Thyroid gland (tissue), 4 donors: ENCODE measurements at regions not wholly inside any gene's neighbourhood (a gene's known extent, or its start where the extent isn't known, plus 50 kb on each side); places are given as distances from the start of the nearest gene placed in this dataset.

Experiments used
- DNase-seq, 2 donors: peaks; one replicate each; pipeline ENCODE4 v3.0.0-alpha.2; 2019
- H3K27ac ChIP-seq, 3 donors: fragments of 200-600 bp; sonication (generic); 1 replicate in 2 of 3; 2 replicates in 1 of 3; pipeline ENCODE4 v1.5.1; 2016 to 2019; ENCODE audit warnings: mild to moderate bottlenecking in 1 of 3, moderate library complexity in 1 of 3
- H3K27me3 ChIP-seq: fragments of 200-600 bp; sonication (generic); one replicate; pipeline ENCODE4 v1.5.1; 2019
- H3K36me3 ChIP-seq, 2 donors: fragments of 200-600 bp; sonication (generic); one replicate each; pipeline ENCODE4 v1.5.1; 2016 to 2019
- H3K4me1 ChIP-seq, 2 donors: fragments of 200-600 bp; sonication (generic); one replicate each; pipeline ENCODE4 v1.5.1; 2017 to 2019
- H3K4me3 ChIP-seq, 3 donors: fragments of 200-600 bp; sonication (generic); replicated peaks in 1 of 3; 1 replicate in 2 of 3; 2 replicates in 1 of 3; pipeline ENCODE4 v1.5.1; 2016; ENCODE audit warnings: mild to moderate bottlenecking in 1 of 3
- H3K9me3 ChIP-seq: fragments of 200-600 bp; sonication (generic); one replicate; pipeline ENCODE4 v1.5.1; 2017
- POLR2A ChIP-seq, 2 donors: fragments of 450-650 bp; IDR thresholded peaks; one replicate each; pipeline ENCODE4 v1.6.1; 2017; ENCODE audit warnings: antibody characterized with exemption in 2 of 2, mild to moderate bottlenecking in 2 of 2, moderate library complexity in 1 of 2
- WGBS, 2 donors: methylation state at CpG; one replicate each; pipeline ENCODE4 v1.1.5; 2017; 5-methylcytosine and 5-hydroxymethylcytosine counted together
- intact Hi-C: fragments of 100-400 bp; cut with DNase I; formaldehyde crosslinking; loops from one replicate; pipeline ENCODE4 v1.15.1; 2023
- TF ChIP-seq, protein P1 (sequence below), 6 experiments: fragments of 200-600 bp in 3 of 6; fragments of 450-650 bp in 3 of 6; sonication (generic) in 3 of 6; IDR thresholded peaks; one replicate each; pipeline ENCODE4 v1.5.1; 2016 to 2019; ENCODE audit warnings: antibody characterized with exemption in 6 of 6, mild to moderate bottlenecking in 2 of 6, inconsistent platforms in 1 of 6, moderate library complexity in 1 of 6

GRCh38 chr12:16103851-16104250 is 173.6 kb downstream of the SLC15A5 start:
- Histone ChIP-seq H3K4me3 (no peak overlapping the region), H3K27ac (no peak overlapping the region), H3K36me3 (no peaks in the 10 kb centered on the region), H3K27me3 (no peaks in the 10 kb centered on the region), H3K4me1 (no peaks in the 10 kb centered on the region), H3K9me3 (no peaks in the 10 kb centered on the region)
- intact Hi-C loops: no loop called here
- 83 to 84% methylated on average over 2 of the region's 2 CpGs for WGBS, 2 donors
- no peak for DNase-seq
- TF ChIP-seq POLR2A (IDR thresholded peaks at IDR 0.05): no peak
- TF ChIP-seq, protein P1, sequence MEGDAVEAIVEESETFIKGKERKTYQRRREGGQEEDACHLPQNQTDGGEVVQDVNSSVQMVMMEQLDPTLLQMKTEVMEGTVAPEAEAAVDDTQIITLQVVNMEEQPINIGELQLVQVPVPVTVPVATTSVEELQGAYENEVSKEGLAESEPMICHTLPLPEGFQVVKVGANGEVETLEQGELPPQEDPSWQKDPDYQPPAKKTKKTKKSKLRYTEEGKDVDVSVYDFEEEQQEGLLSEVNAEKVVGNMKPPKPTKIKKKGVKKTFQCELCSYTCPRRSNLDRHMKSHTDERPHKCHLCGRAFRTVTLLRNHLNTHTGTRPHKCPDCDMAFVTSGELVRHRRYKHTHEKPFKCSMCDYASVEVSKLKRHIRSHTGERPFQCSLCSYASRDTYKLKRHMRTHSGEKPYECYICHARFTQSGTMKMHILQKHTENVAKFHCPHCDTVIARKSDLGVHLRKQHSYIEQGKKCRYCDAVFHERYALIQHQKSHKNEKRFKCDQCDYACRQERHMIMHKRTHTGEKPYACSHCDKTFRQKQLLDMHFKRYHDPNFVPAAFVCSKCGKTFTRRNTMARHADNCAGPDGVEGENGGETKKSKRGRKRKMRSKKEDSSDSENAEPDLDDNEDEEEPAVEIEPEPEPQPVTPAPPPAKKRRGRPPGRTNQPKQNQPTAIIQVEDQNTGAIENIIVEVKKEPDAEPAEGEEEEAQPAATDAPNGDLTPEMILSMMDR (IDR thresholded peaks at IDR 0.05): no peak

DNA sequence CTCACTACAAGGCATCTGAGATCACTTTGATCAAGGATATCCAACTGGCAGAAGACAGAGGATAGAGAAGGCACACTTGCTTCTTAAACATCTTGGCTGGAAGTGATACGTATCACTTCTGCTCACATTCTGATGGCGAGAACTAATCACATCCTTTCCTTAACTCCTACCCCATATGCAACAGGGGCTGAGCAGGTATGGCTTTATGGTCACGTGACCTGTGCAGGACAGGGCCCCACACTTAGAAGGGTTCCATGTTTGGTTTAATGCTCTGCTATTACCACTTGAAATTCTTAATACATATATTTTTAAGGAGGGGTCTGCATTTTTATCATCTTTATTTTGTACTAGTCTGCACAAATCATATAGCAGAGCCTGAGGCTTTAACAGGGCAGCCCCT is 177.3 kb downstream of the SLC15A5 start:
- DNase-seq: no peak
- peaks cover 0 to 4% of the 10 kb centered on the region in 2 donors for H3K4me1 ChIP-seq
- WGBS, 2 donors: 65 to 85% methylated on average over 3 of the region's 3 CpGs
- no peak overlapping the region for H3K27ac ChIP-seq
- H3K4me3 ChIP-seq: no peak overlapping the region
- H3K27me3 ChIP-seq: no peaks in the 10 kb centered on the region
- no peaks in the 10 kb centered on the region for H3K36me3 ChIP-seq
- no peak for TF ChIP-seq POLR2A (IDR thresholded peaks at IDR 0.05)
- TF ChIP-seq, protein P1 (IDR thresholded peaks at IDR 0.05): no peak
- intact Hi-C loops: no loop called here
- H3K9me3 ChIP-seq: no peaks in the 10 kb centered on the region

GRCh38 chr12:16096273-16096849 is 181.1 kb downstream of the SLC15A5 start:
- Histone ChIP-seq H3K27me3 (no peaks in the 10 kb centered on the region), H3K4me1 (peaks cover 0 to 4% of the 10 kb centered on the region in 2 donors), H3K36me3 (no peaks in the 10 kb centered on the region), H3K9me3 (no peaks in the 10 kb centered on the region), H3K27ac (no peak overlapping the region), H3K4me3 (no peak overlapping the region)
- DNase-seq: no peak
- 76 to 86% methylated on average over 2 of the region's 2 CpGs for WGBS, 2 donors
- intact Hi-C loops: no loop called here
- TF ChIP-seq, protein P1 (IDR thresholded peaks at IDR 0.05): no peak
- no peak for TF ChIP-seq POLR2A (IDR thresholded peaks at IDR 0.05)

GRCh38 chr12:16095531-16096110 is 181.9 kb downstream of the SLC15A5 start:
- no peaks in the 10 kb centered on the region for H3K9me3 ChIP-seq
- 47 to 55% methylated on average over 4 of the region's 4 CpGs for WGBS, 2 donors
- intact Hi-C loops: no loop called here
- no peak overlapping the region for H3K4me3 ChIP-seq
- no peak overlapping the region for H3K27ac ChIP-seq
- H3K27me3 ChIP-seq: no peaks in the 10 kb centered on the region
- H3K36me3 ChIP-seq: no peaks in the 10 kb centered on the region
- no peak for DNase-seq
- TF ChIP-seq, protein P1 (IDR thresholded peaks at IDR 0.05): no peak
- no peak for TF ChIP-seq POLR2A (IDR thresholded peaks at IDR 0.05)
- peaks cover 0 to 4% of the 10 kb centered on the region in 2 donors for H3K4me1 ChIP-seq

DNA sequence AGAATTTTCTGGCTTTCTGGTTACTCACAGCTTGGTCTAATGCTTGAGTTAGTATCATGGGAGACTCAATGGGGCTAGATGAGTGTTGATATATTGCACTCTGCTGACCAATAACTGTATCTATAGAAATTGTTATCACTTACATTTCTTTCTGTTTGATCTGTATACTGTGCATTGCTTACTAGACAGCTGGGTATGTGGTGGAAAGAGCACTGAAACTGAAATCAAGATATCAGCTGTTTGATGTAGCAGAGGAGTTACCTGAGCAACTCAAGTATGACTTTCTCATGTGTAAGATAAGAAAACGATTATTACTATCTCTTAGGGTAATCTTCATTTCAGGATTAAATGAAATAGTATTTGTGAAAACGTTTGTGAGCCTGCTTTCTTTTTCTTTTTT is 183.0 kb downstream of the SLC15A5 start:
- 37 to 39% methylated on average over 2 of the region's 2 CpGs for WGBS, 2 donors
- DNase-seq: no peak
- H3K27ac ChIP-seq: no peak overlapping the region
- intact Hi-C loops: no loop called here
- TF ChIP-seq POLR2A (IDR thresholded peaks at IDR 0.05): no peak
- TF ChIP-seq, protein P1 (IDR thresholded peaks at IDR 0.05): no peak
- H3K9me3 ChIP-seq: no peaks in the 10 kb centered on the region
- H3K36me3 ChIP-seq: no peaks in the 10 kb centered on the region
- H3K4me3 ChIP-seq: no peak overlapping the region
- no peaks in the 10 kb centered on the region for H3K27me3 ChIP-seq
- H3K4me1 ChIP-seq: peaks cover 0 to 4% of the 10 kb centered on the region in 2 donors
